GM12875 (cell line): ENCODE measurements at regions not wholly inside any gene's neighbourhood (a gene's known extent, or its start where the extent isn't known, plus 50 kb on each side); places are given as distances from the start of the nearest gene placed in this dataset.
"Not testable (repeated sequence)": the region's sequence is repeated elsewhere in the genome, so short reads cannot be mapped to it uniquely, and the experiment has no call there.

Experiments
- H3K4me3 ChIP-seq: one replicate; pipeline ENCODE4 v1.5.1; 2011; ENCODE audit warnings: low read depth, low read length, control low read depth
- TF ChIP-seq, protein P1 (sequence below): IDR thresholded peaks from 2 replicates; pipeline ENCODE4 v1.5.1; 2011; ENCODE audit warnings: low read depth, mild to moderate bottlenecking, control low read depth, inconsistent platforms, low read length, moderate library complexity, borderline replicate concordance; ENCODE audit not compliant: insufficient read depth

DNA sequence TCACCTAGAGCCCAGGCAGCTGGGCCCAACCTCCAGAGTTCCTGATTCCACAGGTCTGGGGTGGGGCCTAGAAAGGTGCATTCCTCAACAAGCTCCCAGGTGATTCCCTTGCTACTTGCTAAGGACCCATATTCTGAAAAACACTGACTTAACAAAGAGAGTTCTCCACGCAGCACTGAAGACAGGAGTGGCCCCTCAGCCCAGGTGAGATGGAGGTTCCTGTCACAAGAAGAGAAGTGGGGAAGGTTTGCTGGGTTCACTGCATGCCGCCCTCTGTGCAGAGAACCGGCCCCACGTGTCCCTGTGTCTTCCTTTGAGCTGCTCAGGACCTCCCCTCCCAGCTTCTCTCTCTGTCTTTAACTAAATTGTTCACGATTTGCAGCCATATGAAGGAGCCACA, 201.4 kb upstream of the DDX18 start:
- TF ChIP-seq, protein P1, sequence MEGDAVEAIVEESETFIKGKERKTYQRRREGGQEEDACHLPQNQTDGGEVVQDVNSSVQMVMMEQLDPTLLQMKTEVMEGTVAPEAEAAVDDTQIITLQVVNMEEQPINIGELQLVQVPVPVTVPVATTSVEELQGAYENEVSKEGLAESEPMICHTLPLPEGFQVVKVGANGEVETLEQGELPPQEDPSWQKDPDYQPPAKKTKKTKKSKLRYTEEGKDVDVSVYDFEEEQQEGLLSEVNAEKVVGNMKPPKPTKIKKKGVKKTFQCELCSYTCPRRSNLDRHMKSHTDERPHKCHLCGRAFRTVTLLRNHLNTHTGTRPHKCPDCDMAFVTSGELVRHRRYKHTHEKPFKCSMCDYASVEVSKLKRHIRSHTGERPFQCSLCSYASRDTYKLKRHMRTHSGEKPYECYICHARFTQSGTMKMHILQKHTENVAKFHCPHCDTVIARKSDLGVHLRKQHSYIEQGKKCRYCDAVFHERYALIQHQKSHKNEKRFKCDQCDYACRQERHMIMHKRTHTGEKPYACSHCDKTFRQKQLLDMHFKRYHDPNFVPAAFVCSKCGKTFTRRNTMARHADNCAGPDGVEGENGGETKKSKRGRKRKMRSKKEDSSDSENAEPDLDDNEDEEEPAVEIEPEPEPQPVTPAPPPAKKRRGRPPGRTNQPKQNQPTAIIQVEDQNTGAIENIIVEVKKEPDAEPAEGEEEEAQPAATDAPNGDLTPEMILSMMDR: no peak
- H3K4me3 ChIP-seq: no peak overlapping the region

DNA sequence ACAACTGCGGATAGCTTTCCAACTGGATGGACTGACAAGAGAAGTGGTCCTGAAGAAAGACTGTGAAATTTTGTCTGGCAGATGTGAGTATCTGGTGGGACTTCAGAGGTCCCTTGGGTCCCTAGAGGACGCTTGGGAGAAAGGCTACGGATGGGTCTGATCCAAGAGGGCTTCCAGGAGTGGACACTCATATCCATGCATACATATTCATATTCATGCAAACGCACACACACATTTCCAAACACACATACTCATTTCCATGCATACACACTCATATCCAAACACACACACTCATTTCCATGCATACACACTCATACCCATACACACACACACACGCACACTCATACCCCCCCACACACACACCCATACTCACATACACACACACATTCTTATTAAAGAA, 200.2 kb upstream of the DDX18 start:
- TF ChIP-seq, protein P1: no peak
- no peak overlapping the region for H3K4me3 ChIP-seq

DNA sequence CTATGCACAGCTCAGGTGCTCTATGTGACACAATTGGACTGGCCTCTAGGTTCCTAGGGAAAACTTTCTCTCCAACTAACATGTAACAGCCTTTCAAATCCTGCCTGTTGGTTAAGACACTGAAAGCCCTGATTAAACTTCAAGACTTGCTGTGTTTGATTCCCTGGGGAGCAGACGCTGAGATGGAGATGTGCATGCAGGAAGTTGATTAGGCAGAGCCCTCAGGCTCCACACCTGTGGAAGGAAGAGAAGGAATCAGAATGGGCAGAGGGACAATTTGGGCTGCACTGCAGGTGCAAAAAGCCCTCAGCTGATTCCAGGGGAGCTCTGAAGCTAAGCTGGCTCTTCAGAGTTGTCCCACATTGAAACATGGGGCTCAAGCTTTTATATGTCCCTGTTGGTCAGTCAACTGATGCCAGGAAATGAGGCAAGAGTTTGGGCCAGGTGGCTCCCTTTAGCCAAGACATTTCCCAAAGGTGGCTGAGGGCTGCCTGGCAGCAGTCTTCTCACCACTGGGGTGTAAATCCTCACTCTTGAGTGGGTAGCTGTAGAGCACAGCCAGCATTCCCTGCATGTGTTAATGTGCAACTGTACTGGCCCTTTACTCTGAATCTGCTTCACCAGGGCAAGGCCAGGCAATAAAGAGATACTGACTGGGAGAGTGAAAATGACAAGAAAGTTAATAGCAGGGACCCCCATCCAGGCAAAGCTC, 199.5 kb upstream of the DDX18 start:
- TF ChIP-seq, protein P1: no peak

DNA sequence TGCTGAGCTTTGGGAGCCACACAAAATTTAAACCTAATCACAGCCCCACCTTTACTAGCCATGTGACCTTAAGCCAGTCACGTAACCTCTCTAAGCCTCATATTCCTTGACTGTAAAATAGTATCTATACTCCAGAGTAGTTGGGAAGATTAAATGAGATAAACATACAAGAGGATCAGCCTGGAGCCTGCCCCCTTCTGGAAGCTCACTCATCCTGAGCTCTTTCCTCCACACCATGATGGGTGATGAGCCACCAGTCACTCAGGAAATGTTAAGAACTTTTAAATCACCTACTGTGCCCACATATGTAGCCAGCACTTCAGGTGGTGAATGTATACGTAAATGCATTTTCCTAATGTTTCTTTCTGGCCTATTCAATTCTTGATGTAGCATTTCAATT, 195.9 kb upstream of the DDX18 start:
- TF ChIP-seq, protein P1: no peak
- no peak overlapping the region for H3K4me3 ChIP-seq

More for the DNA sequence above, 199.5 kb upstream of the DDX18 start:
- no peak overlapping the region for H3K4me3 ChIP-seq

DNA sequence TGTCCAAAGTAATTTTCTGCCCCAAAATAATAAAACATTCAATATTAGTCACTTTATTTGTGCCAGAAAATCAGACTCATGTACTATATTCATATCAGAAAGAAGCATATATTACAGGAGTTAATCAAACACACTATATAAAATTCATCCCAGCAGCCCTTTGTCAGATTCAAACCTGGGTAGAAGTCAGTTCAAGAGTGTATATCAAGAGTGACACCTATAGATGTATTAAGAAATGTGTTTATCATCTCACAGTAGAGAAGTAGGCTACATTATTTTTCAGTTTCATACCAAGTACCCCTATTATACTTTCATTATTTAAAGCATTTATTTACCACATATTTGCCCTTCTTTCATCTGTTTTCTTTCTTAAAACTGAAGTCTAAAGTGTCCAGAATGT, 193.2 kb upstream of the DDX18 start:
- TF ChIP-seq, protein P1: no peak
- H3K4me3 ChIP-seq: no peak overlapping the region

DNA sequence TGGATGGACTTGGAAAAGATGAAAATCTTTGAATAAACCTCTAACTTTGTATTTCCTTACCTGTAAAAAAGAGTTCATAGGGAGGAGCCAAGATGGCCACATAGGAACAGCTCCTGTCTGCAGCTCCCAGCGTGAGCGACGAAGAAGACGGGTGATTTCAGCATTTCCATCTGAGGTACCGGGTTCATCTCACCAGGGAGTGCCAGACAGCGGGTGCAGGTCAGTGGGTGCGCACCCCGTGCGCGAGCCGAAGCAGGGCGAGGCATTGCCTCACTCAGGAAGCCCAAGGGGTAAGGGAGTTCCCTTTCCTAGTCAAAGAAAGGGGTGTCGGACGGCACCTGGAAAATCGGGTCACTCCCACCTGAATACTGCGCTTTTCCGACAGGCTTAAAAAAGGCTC, 191.3 kb upstream of the DDX18 start:
- H3K4me3 ChIP-seq: not testable (repeated sequence)

DNA sequence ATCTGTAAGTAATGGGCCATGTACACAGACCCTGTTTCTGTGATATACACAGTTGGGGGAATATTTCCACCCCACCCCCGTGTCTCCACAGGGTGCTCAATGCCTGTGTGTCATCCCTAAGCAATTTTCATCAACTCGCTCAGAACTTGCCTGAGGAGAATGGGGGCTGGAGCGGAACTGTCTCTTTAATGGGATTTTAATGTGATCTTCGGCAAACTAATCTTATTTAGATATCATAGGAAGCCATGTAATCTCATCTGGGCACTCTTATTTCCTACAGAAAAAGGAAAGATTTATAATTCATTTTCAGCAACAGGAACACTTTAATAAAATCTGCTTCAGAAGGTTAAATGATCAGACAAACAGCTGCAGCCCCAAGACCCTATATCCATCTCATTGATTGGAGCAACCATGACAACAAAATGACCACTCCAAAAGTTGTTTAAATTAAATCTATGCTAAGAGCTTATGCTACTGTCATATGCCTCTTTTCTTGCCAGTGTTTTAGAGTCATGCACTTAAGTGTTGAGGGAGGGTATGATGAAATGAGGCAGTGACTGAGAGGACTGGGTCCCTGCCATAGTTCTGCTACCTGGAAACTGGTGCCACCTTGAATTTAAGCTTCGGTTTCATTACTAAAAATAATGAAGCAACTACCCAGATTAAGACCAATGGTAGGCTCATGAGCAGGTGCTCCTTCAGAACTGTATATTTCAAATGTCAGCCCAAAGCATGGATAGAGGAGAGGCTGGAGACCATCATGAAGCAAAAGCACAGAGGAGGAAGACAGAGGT, 183.1 kb upstream of the DDX18 start:
- TF ChIP-seq, protein P1: no peak

More for the DNA sequence above, 183.1 kb upstream of the DDX18 start:
- H3K4me3 ChIP-seq: no peak overlapping the region
